GM18868 (cell line): ENCODE measurements at regions not wholly inside any gene's neighbourhood (a gene's known extent, or its start where the extent isn't known, plus 50 kb on each side); places are given as distances from the start of the nearest gene placed in this dataset.

Source experiments
- ATAC-seq: cut with Tn5 transposase; IDR thresholded peaks from one replicate; pipeline ENCODE4 v1.9.1; 2021; ENCODE audit warnings: mild to moderate bottlenecking, moderate library complexity; ENCODE audit not compliant: unreplicated experiment

- ATAC-seq: peak; percentile 42
Measured at GRCh38 chr6:26196846-26197635, 109.8 kb downstream of the HFE start.

- ATAC-seq: no peak
Measured at GRCh38 chr6:26197636-26197932, 110.4 kb downstream of the HFE start.

GRCh38 chr6:26197933-26198721, 110.9 kb downstream of the HFE start:
- no peak for ATAC-seq

- peak; percentile 4 for ATAC-seq
Measured at GRCh38 chr6:26198722-26199056, 111.5 kb downstream of the HFE start.

- ATAC-seq: peak; percentile 58
Measured at GRCh38 chr6:26199057-26199772, 112.0 kb downstream of the HFE start.

GRCh38 chr6:26199773-26200764, 112.8 kb downstream of the HFE start:
- no peak for ATAC-seq

- ATAC-seq: no peak
Measured at GRCh38 chr6:26200918-26201721, 113.9 kb downstream of the HFE start.

GRCh38 chr6:26202201-26202611, 115.0 kb downstream of the HFE start:
- no peak for ATAC-seq

- no peak for ATAC-seq
Measured at GRCh38 chr6:26202811-26203583, 115.8 kb downstream of the HFE start.

GRCh38 chr6:26204332-26205160, 117.3 kb downstream of the HFE start:
- peak; percentile 56 for ATAC-seq

GRCh38 chr6:26205161-26205624, 118.0 kb downstream of the HFE start:
- ATAC-seq: peak; percentile 53

GRCh38 chr6:26205625-26206574, 118.7 kb downstream of the HFE start:
- ATAC-seq: no peak

- ATAC-seq: no peak
Measured at GRCh38 chr6:26206868-26207801, 119.9 kb downstream of the HFE start.

GRCh38 chr6:26211963-26212362, 124.7 kb downstream of the HFE start:
- ATAC-seq: no peak

- no peak for ATAC-seq
Measured at GRCh38 chr6:26213334-26214075, 126.3 kb downstream of the HFE start.
